K562 (cell line): ENCODE measurements at regions not wholly inside any gene's neighbourhood (a gene's known extent, or its start where the extent isn't known, plus 50 kb on each side); places are given as distances from the start of the nearest gene placed in this dataset.

Source experiments
- ATAC-seq: fragments of 200-7000 bp; cut with Tn5 transposase; 3 replicates; pipeline ENCODE4 v1.9.1; 2020; ENCODE audit warnings: moderate library complexity
- BruUV-seq: library from RNA; stranded (reverse); fragments of 400-500 nt; replicated peaks from 2 replicates; lab custom pipeline; 2021; lab: Mats Ljungman, UMichigan
- CTCF ChIA-PET: fragments of 300-600 bp; formaldehyde crosslinking; extraction: SDS; loops from one replicate; lab custom pipeline; 2021; ENCODE audit warnings: low intra/inter-chr PET ratio; lab: Yijun Ruan, JAX
- POLR2A ChIA-PET: fragments of 300-600, 350-650 bp; sonication (Branson Sonifier 250); formaldehyde crosslinking; extraction: SDS; loops from one replicate; lab custom pipeline; 2021; ENCODE audit warnings: antibody characterized with exemption, inconsistent platforms; lab: Yijun Ruan, JAX
- DNase-seq, 4 experiments: peaks; one replicate each; pipeline versions ENCODE4 v3.0.0 to v3.0.0-alpha.2; 2011 to 2018; ENCODE audit warnings: low spot score in 3 of 4, mixed read lengths in 3 of 4; ENCODE audit errors: extremely low read depth in 1 of 4
- FAIRE-seq: peaks from 2 replicates; lab custom pipeline; 2011; peaks lifted over from hg19 to GRCh38; lab: Jason Lieb, UNC
- H2AFZ ChIP-seq: 2 replicates; pipeline ENCODE4 v1.6.0; 2011; ENCODE audit warnings: low read depth, low read length, control low read depth, inconsistent platforms
- H3K27ac ChIP-seq: fragments of 200-600 bp; 3 replicates; pipeline ENCODE4 v1.8.0; 2011; ENCODE audit warnings: low read depth, mild to moderate bottlenecking, control low read depth, inconsistent platforms, low read length, moderate library complexity, mixed read lengths; ENCODE audit errors: extremely low read depth
- H3K27me3 ChIP-seq, 2 experiments: fragments of 300-600 bp in 1 of 2; 2 replicates in 1 of 2; 3 replicates in 1 of 2; pipeline versions ENCODE4 v1.6.0 to v1.8.0; 2011; ENCODE audit warnings: inconsistent platforms in 2 of 2, low read length in 2 of 2, mild to moderate bottlenecking in 1 of 2, mixed read lengths in 1 of 2, moderate library complexity in 1 of 2; ENCODE audit not compliant: control insufficient read depth in 2 of 2, insufficient read depth in 2 of 2
- H3K36me3 ChIP-seq: fragments of 300-600 bp; 3 replicates; pipeline ENCODE4 v1.8.0; 2011; ENCODE audit warnings: mild to moderate bottlenecking, low read length, inconsistent platforms; ENCODE audit not compliant: control insufficient read depth, insufficient read depth
- H3K4me1 ChIP-seq, 2 experiments: fragments of 200-600 bp in 1 of 2; replicated peaks in 1 of 2; 2 replicates in 1 of 2; 3 replicates in 1 of 2; pipeline versions ENCODE4 v1.5.1 to v1.8.0; 2011; ENCODE audit warnings: inconsistent platforms in 2 of 2, low read length in 2 of 2, mild to moderate bottlenecking in 1 of 2, mixed read lengths in 1 of 2, moderate library complexity in 1 of 2; ENCODE audit not compliant: control insufficient read depth in 2 of 2, insufficient read depth in 2 of 2
- H3K4me2 ChIP-seq: 2 replicates; pipeline ENCODE4 v1.6.1; 2011; ENCODE audit warnings: low read length, control low read depth, inconsistent platforms, mixed read lengths; ENCODE audit not compliant: insufficient read depth
- H3K4me3 ChIP-seq: fragments of 200-600 bp; sonication (generic), shearing (Covaris generic); 2 replicates; pipeline ENCODE4 v1.5.1; 2016; ENCODE audit warnings: control low read depth, inconsistent platforms
- H3K79me2 ChIP-seq: fragments of 200-600 bp; 3 replicates; pipeline ENCODE4 v1.8.0; 2011; ENCODE audit warnings: low read length, inconsistent platforms; ENCODE audit not compliant: control insufficient read depth, insufficient read depth
- H3K9ac ChIP-seq, 2 experiments: 2 replicates each; pipeline versions ENCODE4 v1.6.0 to v1.6.1; 2011; ENCODE audit warnings: low read depth in 2 of 2, low read length in 2 of 2, control low read depth in 1 of 2, inconsistent platforms in 1 of 2, mild to moderate bottlenecking in 1 of 2, mixed read lengths in 1 of 2; ENCODE audit not compliant: insufficient read depth in 1 of 2
- H3K9me1 ChIP-seq: one replicate; pipeline ENCODE4 v1.6.0; 2011; ENCODE audit warnings: inconsistent platforms, mild to moderate bottlenecking, low read length, moderate library complexity; ENCODE audit not compliant: control insufficient read depth, insufficient read depth
- H3K9me3 ChIP-seq: replicated peaks from 2 replicates; pipeline ENCODE4 v1.5.1; 2011; ENCODE audit warnings: low read depth, low read length, inconsistent platforms; ENCODE audit not compliant: control insufficient read depth, insufficient read depth
- H4K20me1 ChIP-seq: replicated peaks from 2 replicates; pipeline ENCODE4 v1.6.1; 2011; ENCODE audit warnings: low read length, inconsistent platforms, mixed read lengths; ENCODE audit not compliant: control insufficient read depth, insufficient read depth
- ATF3 ChIP-seq, 2 experiments: fragments of 450-650 bp in 1 of 2; sonication (generic) in 1 of 2; formaldehyde crosslinking in 1 of 2; IDR thresholded peaks in 1 of 2; conservative IDR thresholded peaks in 1 of 2; 2 replicates each; pipeline versions ENCODE4 v1.6.1 to v1.8.1; 2016 to 2023; ENCODE audit warnings: mild to moderate bottlenecking in 2 of 2, moderate library complexity in 2 of 2, inconsistent platforms in 1 of 2, missing genetic modification reagents in 1 of 2
- BRF2 ChIP-seq: IDR thresholded peaks from 3 replicates; pipeline ENCODE4 v1.6.1; 2011; ENCODE audit warnings: borderline replicate concordance, mild to moderate bottlenecking; ENCODE audit not compliant: insufficient read length, insufficient read depth
- CBX5 ChIP-seq: IDR thresholded peaks from 2 replicates; pipeline ENCODE4 v1.6.1; 2014; ENCODE audit warnings: low read depth, borderline replicate concordance
- DLX4 ChIP-seq: fragments of 250-450 bp; sonication (Bioruptor Pico); IDR thresholded peaks from 2 replicates; pipeline ENCODE4 v1.6.1; 2021; ENCODE audit warnings: mild to moderate bottlenecking
- HCFC1 ChIP-seq: IDR thresholded peaks from 2 replicates; pipeline ENCODE4 v1.6.1; 2012; ENCODE audit warnings: low read depth, low read length, improper control_type of control experiment
- HIVEP1 ChIP-seq: fragments of 250-450 bp; sonication (Bioruptor Pico); IDR thresholded peaks from 2 replicates; pipeline ENCODE4 v1.4.0; 2020; ENCODE audit warnings: mild to moderate bottlenecking
- NFXL1 ChIP-seq: fragments of 450-650 bp; formaldehyde crosslinking; IDR thresholded peaks from 2 replicates; pipeline ENCODE4 v1.4.0; 2021; ENCODE audit warnings: mild to moderate bottlenecking
- ZNF239 ChIP-seq: fragments of 250-450 bp; sonication (Bioruptor Pico); IDR thresholded peaks from 2 replicates; pipeline ENCODE4 v1.4.0; 2020; ENCODE audit warnings: mild to moderate bottlenecking
- in situ Hi-C: fragments of 300-500 bp; cut with MboI; formaldehyde crosslinking; loops from 4 replicates; pipeline ENCODE4 v1.15.0; 2018; ENCODE audit warnings: inconsistent platforms, mixed read lengths
- intact Hi-C: fragments of 100-400 bp; cut with micrococcal nuclease; formaldehyde crosslinking; loops from 2 replicates; pipeline ENCODE4 v1.14.2; 2022
- TF ChIP-seq, protein P1 (sequence below): fragments of 450-650 bp; IDR thresholded peaks from 2 replicates; pipeline ENCODE4 v1.6.1; 2016; ENCODE audit warnings: mild to moderate bottlenecking
- TF ChIP-seq, protein P2 (sequence below), 2 experiments: fragments of 450-650 bp in 1 of 2; sonication (generic) in 1 of 2; formaldehyde crosslinking; conservative IDR thresholded peaks; 2 replicates each; pipeline versions ENCODE4 v1.4.0 to v1.8.1; 2020 to 2022; ENCODE audit warnings: mild to moderate bottlenecking in 1 of 2, missing genetic modification reagents in 1 of 2

DNA sequence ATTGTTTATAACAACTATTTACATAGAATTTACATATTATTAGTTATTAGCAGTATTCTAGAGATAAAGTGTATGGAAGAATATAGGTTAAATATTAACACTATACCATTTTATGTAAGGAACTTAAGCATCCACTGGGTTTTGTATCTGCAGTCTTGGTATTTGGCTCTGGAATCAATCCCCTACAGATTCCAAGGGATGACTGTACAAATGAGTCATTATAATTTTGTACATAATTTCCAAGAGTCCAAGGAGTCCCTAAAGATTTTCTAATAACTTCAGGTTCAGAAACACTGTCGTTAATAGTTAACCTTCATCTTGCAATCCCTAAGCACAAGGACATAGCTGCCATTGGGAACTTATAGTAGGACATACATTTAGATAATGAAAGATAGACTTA, 254.8 kb upstream of the PDE4D start (continued):
- TF ChIP-seq HCFC1 (no peak), HIVEP1 (CRISPR knock-in tag) (no peak)

- ATAC-seq (no peak), DNase-seq (no peak), FAIRE-seq (no peak)
- intact Hi-C loops, result no loop called here
- no TSS peak for BruUV-seq
- H3K4me1 ChIP-seq, result no peaks in the 10 kb centered on the region
- no peaks in the 10 kb centered on the region for H4K20me1 ChIP-seq
- no peaks in the 10 kb centered on the region for H3K27me3 ChIP-seq
- H3K4me3 ChIP-seq, result no peak overlapping the region
- no peak overlapping the region for H2AFZ ChIP-seq
- in situ Hi-C loops, result no loop called here
- POLR2A ChIA-PET, result no interaction called here
- H3K9me1 ChIP-seq, result no peaks in the 10 kb centered on the region
- no peaks in the 10 kb centered on the region for H3K79me2 ChIP-seq
- CTCF ChIA-PET, result no interaction called here
- no peak overlapping the region for H3K9ac ChIP-seq
- no peak overlapping the region for H3K27ac ChIP-seq
- no peaks in the 10 kb centered on the region for H3K36me3 ChIP-seq
- H3K4me2 ChIP-seq, result no peak overlapping the region
- no peaks in the 10 kb centered on the region; the same call in 1 of the 2 replicates for H3K9me3 ChIP-seq
- TF ChIP-seq ATF3 (IDR thresholded peaks at IDR 0.05) (no peak), ATF3 (CRISPR knock-in tag; conservative IDR thresholded peaks at IDR 0.05) (no peak), CBX5 (no peak), DLX4 (CRISPR knock-in tag) (no peak), BRF2 (no peak), ZNF239 (CRISPR knock-in tag) (no peak), NFXL1 (CRISPR knock-in tag) (no peak)
- TF ChIP-seq, protein P1, sequence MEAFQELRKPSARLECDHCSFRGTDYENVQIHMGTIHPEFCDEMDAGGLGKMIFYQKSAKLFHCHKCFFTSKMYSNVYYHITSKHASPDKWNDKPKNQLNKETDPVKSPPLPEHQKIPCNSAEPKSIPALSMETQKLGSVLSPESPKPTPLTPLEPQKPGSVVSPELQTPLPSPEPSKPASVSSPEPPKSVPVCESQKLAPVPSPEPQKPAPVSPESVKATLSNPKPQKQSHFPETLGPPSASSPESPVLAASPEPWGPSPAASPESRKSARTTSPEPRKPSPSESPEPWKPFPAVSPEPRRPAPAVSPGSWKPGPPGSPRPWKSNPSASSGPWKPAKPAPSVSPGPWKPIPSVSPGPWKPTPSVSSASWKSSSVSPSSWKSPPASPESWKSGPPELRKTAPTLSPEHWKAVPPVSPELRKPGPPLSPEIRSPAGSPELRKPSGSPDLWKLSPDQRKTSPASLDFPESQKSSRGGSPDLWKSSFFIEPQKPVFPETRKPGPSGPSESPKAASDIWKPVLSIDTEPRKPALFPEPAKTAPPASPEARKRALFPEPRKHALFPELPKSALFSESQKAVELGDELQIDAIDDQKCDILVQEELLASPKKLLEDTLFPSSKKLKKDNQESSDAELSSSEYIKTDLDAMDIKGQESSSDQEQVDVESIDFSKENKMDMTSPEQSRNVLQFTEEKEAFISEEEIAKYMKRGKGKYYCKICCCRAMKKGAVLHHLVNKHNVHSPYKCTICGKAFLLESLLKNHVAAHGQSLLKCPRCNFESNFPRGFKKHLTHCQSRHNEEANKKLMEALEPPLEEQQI, result no peak
- TF ChIP-seq, protein P2, sequence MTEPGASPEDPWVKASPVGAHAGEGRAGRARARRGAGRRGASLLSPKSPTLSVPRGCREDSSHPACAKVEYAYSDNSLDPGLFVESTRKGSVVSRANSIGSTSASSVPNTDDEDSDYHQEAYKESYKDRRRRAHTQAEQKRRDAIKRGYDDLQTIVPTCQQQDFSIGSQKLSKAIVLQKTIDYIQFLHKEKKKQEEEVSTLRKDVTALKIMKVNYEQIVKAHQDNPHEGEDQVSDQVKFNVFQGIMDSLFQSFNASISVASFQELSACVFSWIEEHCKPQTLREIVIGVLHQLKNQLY (CRISPR knock-in tag; conservative IDR thresholded peaks at IDR 0.05), result no peak
Measured at GRCh38 chr5:60147791-60148190, 254.3 kb upstream of the PDE4D start.
